Activated CD4-positive, alpha-beta T cell treated with anti-CD3 and anti-CD28 coated beads, Interleukin-2, amount 50 U/mL, for 48 hours (primary cell): ENCODE measurements at regions not wholly inside any gene's neighbourhood (a gene's known extent, or its start where the extent isn't known, plus 50 kb on each side); places are given as distances from the start of the nearest gene placed in this dataset.
"Not testable (repeated sequence)": the region's sequence is repeated elsewhere in the genome, so short reads cannot be mapped to it uniquely, and the experiment has no call there.

Experiments used
- DNase-seq, 2 experiments: peaks; one replicate each; pipeline ENCODE4 v3.0.0-alpha.2; 2020

DNA sequence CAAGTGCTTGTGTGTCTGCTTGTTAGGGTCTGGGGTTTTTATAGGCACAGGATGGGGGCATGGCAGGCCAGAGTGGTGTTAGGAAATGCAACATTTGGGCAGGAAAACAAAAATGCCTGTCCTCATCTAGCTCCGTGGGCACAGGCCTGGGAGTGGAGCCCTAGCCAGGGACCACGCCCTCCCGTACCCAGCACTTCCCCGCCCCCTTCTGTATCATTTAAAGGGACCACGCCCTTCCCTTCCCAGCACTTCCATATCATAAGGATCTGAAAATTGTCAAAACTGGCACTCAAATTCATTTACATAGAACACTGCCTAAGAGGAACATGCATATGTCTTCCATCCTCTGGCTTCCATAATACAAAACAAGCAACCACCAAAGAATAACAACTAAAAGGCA is 185.8 kb downstream of the B3GLCT start:
- no peak for DNase-seq

DNA sequence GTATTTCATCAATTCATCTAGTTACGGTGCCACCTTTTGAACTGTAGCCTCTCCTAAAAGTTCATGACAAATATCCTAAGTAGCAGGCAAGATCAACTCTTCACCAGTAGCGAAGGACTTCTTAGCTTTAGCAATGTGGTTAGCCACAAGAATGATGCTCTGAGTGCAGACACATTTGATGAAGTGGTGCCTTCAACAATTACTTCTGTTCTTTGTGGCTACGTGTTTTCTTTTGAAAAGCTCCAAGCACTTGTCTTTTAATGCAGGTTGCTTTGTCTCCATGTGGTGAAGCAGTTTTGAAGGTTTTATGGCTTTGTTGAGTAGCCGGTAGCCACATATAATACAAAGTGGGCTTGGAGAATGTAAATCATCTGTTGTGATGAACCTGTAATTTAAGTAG is 194.7 kb downstream of the B3GLCT start:
- DNase-seq = no peak

DNA sequence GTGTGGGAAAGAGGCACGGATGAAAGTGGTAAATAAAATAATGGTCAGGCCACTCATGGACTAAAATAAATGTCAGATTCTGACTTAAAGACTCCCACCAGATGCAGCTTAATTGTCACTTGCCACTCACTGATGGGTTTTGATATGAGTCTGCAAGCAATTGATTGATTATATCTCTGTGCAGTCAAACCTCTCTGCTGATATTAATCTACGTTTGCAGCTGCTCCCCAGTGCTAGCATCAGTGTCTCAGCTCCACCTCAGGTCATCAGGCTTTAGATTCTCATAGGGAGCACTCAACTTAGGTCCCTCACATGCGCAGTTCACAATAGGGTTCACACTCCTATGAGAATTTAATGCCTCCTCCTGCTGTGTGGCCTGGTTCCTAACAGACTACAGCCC is 195.3 kb downstream of the B3GLCT start:
- no peak for DNase-seq

DNA sequence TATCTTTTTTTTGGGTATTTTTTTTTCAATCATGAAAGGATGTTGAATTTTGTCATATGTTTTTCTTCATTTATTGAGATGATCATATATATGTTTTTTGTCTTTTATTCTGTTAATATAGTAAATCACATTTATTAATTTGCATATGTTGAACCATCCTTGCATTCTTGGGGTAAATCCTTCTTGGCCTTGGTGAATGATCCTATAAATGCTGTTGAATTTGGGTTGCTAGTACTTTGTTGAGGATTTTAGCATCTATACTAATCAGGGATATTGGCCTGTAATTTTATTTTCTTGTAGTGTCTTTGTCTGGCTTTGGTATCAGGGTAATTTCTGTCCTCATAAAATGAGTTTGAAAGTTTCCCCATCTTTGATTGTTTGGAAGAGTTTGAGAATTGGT is 199.9 kb downstream of the B3GLCT start:
- no peak for DNase-seq

DNA sequence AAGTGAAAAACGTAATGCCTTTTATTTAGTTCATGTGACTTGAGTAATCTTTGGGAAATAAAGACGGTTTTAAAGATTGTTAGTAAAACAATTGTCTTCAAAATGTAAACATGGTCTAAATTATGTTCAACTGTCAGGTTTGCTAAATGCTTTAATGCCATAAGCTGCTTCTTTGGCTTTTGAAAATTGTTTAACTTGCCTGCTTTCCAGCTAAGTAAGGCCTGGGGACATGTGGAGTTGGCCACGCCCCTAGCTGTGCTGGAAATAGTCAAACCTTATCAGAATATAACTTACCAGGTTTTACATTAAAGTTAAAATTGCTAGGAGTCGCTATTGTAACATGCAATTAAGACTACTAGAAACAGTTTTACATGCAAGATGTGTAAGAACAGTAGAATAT is 203.9 kb downstream of the B3GLCT start:
- not testable (repeated sequence) for DNase-seq

DNA sequence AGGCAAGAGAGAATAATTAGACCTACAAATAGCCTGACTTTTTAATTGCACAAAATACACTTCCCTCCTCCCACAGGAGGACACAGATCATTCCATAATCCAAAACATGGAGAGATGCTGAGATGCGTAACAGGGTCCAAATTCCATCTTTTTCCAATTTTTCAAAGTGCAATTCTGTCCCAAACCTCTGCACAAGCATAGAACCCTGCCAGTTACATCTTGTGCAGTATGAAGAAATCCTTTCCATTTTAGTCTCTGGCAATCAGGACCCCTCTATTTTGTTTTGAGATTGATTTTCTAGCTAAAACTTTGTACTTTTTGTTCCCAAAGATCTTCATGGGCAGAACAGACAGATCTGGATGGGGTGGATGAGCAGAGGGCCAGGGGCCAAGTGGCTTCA is 209.2 kb downstream of the B3GLCT start:
- no peak for DNase-seq

DNA sequence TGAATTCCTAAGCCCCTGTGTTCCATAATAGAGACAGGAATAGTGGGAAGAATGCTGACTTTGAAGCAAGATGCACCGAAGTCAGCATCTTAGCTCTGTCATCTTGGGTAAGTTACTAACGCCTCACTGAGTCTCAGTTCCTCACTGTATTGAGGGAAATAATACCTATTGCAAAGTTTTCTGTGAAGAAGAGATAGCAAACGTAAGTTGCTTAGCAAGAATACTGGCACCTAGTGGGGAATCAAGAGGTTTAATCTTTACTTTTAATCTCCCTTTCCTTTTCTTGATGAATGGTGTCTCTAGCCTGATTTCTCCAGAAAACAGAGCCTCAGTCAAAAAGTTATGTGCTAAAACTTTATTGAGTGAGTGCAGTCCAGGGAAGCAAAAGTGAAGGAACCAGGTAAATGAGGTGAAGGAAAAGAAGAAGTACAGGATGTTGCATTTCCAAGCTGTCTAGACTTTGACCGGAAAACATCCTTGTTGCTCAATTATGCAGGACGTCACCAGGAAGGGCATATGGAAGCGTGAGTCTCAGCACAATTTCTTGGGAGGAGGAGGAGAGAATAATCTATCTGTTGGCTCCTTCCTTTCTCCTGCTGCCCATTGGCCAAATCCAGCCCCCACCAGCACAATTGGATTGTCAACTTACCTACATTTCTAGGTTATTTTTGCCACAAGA is 210.0 kb downstream of the B3GLCT start:
- no peak for DNase-seq

DNA sequence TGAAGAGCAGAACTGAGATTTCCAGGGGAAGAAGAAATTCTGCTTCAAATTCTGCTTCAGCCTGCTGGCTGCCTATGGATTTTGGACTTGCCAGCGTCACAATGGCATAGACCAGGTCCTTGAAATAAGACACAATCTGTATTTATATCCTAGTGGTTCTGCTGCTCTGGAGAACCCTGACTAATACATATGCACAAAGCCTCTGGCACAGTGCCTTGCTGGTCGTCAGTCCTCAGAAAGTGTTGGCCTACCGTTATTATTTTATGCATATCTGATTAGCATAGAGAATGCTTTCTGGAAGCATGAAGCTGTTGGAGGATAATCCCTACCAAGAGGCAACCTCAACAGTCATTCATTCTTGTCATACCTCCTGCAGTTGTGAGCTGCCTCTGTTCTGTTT is 213.7 kb downstream of the B3GLCT start:
- no peak for DNase-seq

DNA sequence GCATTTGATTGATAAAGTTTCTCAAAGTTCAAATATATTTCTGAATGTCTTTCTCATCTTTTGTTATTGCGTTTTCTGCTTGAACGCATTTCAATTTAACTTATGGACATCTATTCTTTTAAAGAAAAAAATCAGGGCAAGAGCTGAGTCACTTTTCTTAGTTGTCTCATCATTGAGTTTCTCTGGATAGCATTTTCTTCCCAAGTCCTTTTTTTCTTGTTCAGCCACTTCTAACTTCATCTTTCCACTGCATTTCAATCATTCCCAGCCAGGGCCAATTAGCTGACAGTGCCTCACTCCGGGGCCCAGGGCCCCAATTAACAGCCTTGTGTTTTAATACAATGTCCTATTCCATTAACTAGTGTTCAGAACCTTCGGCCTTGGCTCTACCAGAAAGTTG is 216.3 kb downstream of the B3GLCT start:
- no peak for DNase-seq

DNA sequence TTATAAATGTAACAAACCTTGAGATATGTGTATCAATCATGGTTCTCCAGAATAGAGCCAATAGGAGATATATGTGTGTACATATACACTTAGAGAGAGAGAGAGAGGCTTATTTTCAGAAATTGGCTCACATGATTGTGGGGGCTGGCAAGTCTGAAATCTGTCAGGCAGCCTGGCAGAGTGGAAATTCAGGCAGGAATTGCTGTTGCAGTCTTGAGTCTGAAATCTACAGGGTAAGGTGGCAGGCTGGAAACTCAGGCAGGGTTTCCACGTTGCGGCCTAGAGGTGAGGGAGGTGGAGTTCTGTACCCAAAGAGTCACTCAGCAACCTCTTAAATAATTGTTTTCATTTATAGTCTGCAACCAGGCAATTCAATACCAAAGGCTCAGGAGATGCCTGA is 218.4 kb downstream of the B3GLCT start:
- no peak for DNase-seq

DNA sequence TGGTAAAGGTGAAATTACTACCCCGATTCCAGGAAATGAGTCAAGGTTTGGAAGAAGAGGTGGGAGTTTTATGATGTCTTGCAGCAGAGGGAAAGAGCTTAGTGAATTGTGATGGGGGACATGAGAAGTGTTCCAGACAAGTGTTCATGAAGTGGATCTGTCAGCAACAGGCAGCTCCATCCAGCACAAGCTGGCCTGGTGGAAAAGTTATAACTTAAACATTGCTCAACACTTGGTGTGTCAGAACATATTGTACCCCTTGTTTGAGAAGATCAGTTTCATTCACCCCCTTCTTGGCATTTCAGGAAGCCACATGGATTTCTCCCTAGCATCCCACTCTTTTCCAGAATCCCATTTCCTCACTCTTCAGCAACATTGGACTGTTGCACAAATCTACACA is 222.0 kb downstream of the B3GLCT start:
- no peak for DNase-seq

DNA sequence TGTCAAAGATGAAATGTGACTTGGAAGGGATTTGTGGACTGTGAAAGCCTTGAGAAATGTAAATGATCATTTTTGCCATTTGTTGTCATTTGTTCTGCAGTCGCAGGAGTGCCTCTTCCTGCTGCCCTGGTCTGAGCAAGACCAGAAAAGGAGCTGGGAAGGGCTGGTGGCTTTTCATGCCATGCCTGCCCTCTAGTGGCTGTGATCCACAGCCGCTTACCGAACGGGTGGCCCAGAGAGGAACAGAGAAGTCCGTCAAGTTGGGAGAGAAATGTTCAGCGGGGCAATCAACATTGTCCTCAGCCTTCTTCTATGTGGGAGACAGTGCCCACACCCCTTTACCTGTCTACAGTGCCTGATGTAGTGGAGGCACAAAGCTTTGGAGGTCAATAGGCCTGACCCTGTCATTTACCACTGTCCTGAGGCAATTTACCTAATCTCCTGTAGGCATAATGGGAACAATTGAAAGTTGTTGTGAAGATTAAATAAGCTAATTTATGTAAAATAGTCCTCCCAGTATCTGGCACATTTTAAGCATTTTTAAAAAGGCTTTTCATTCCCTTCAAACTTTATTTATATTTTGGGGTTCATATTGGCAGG is 224.5 kb downstream of the B3GLCT start:
- DNase-seq = peak; percentile 62 to 70

DNA sequence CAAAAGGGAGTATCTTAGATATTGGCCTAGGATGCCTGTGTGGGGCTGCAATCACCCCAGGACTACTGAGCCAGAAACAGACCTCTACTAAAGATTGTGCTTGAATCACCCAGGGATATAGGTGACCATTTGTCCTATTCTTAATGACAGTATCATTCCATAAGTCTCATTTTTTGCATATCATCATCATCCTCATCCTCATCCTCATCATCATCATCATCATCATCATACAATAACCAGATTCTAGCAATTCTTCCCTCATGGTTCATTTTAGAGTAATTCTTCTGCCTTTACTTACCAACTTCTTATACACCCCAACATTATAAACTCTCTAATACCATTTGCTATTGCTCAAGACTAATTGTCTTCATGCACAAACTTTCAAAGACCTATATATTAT is 226.6 kb downstream of the B3GLCT start:
- no peak for DNase-seq

DNA sequence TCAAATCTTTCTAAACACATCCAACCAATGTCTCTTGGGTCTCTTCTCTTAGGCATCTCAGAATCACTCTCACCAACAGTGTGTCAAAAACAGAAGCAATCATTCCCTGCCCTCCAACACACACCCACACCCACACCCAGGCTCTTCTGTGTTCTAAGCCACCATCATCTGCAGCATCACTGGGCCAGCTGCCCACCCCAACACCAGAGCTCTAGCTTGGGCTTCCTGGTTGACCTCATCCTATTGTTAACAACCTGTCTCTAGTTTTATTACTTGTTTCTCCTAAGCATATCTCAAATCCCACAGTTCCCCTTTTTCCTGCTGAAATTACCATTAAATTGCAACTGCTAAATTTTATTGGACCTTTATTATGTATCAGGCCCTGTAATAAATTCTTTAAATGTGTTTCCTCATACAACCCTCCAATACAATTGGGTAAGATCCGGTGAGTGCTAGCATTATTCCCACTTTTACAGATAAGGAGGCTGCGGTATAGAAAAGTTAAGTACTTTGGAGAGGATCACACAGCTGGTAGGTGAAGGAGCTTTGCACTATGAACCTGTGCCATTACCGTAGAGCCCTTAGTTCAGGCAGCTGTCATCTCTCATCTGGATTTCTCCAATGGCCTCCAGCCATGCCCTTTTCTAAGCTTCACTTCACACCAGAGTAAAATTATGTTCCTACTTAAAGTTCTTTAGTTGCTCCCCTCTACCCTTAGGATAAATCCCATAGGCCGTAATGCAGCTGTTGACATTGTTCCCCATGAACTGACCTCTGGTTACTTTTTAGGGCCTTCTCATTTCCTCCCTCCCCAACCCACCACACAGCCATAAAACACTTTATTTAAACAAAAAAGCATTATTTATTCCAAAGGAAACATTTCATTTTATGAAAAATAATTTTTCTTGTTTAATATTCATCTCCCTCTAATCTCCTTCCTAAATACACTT is 227.7 kb downstream of the B3GLCT start:
- no peak for DNase-seq

DNA sequence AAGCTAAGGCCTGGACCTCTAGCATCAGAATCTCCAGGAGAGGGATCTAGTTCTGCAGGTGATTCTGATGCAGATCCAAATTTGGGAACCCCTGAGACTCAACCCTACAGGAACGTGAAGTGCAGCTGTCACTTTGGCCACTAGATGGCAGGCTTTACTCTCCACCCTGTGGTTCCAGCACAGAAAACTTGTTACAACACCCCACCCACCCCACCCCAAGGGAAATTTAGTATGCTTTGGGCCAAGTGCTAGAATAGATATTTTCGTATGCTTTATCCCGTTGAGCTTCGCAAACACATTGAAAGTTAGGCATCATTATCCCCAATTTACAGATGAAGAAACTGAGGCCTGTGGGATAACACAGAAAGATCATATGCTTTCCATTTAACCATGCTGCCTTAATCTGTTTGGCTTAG is 232.0 kb downstream of the B3GLCT start:
- peak; percentile 65 to 68 for DNase-seq

DNA sequence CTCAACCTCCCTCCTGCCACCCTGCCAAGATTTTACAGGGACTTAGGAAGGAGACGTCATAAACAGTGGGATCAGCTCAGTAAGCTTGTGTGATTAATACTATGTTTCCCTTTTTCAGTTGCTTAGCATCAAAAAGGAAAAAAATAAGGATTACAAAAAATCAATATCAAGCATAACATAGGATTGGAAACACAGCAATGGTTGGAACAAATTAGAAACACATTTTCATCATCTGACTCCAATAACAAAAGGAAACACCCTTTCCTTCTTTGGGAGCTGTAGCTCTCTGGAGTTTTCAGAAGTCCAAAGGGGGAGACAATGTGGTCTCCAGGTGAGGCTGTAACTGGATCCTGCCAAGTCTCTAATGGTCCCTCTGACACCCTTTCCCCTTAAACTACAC is 233.4 kb downstream of the B3GLCT start:
- DNase-seq = no peak

DNA sequence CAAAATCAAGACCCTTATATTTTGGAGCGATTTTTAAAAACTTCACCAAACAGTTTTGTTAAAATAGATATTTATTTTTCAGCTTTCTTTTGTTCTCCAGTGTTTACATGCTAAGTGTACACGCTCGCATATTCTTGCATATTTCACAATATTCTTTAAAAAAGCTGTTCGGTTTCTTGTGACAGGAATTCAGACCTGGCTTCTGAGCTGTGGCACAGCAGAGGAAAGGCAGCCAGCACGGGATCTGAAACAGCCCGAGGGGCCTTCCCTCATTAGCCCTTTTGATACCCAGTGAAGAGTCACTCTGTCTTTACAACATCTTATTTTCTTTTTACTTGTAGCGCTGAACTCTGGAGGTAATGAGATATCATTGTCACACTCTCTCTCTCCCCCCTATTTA is 234.0 kb downstream of the B3GLCT start:
- DNase-seq = no peak

DNA sequence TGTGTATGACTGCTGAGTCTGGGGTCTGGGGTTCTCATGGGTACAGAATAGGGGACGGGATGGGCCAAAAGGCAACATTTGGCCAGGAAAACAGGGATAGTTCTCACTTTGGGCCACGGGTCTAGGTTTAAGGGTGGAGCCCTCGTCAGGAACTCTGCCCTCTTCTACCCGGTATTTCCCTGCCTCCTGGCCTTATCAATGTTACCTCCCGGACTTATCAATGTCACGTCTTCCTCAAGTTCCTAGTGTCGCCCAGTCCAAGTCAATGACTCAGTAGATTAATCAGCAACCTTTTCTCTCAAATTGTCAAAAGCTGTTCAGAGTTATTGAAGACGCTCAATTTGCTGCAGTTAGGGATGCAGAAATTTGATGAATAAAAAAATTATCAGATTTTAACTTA is 234.8 kb downstream of the B3GLCT start:
- no peak for DNase-seq

DNA sequence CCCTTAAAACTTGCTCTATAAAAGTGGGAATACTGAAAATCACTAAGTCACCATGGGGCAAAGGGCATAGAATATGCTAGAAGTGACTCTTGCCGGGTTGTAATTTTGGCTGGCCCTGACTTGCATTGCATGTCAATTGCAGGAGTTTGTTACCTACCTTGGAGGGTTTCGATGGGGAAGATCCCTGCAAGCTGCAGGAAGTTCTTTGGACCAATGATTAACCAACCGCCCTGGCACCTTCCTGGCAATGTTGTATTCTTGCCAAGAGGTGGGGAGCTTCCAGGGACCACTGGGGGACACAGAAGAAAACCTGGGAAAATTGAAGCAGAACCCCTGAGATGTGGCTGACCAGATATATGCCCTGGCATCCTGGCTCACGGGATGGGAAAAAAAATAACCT is 235.8 kb downstream of the B3GLCT start:
- no peak for DNase-seq

DNA sequence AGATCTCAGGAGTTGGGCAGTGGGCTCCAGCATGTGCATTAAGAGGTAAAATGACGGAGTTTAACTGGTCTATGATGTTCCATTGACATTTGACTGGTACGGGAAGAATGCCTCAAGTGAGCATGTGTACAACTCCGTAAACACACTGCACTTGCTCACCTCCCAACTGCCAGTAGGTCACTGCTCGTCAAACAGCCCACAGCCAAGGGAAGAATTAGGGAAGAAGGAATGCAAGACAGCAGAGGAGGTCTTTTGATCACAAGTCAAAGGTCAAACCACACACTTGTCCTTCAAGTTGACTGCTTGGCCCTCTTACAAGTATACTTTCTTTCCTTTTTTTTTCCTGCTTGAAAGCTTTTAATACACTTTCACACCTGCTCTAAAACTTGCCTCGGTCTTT is 236.7 kb downstream of the B3GLCT start:
- DNase-seq = no peak

DNA sequence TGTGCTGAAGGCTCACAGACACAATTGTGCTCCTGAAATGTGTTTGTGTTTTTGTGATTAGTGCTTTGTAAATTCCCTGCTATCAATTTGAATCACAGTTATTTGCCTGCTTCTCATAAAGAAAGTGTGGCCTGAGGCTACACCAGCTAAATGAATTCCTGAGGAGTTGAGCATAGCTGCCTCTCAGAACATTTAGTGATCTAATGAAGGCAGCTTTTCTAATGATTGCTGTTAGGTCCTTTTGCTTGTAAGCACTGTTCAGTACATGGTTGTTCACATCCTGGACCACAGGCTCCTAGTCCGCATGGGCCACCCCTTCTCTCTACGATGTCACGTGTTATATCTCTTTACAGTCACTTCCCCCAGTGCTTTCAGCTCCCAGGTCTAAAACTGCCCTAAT is 238.2 kb downstream of the B3GLCT start:
- no peak for DNase-seq

DNA sequence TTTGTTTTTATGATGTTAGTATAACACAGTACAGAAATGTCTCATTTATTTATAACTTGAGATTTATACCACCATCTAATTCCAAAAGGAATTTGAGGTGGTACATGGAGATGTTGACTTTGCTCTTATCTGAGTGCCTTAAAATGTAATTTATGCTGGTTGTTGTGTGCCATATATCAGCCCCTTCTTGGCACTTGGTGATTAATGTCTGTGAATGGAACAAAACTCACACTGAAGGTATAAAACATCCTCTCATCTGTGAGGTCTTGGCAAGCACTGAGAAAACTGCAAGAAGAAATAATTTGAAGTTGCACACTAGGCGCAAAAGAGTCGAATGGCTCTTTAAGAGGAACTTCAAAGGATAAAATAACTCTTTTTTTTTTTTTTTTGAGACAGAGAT is 240.4 kb downstream of the B3GLCT start:
- DNase-seq = no peak

DNA sequence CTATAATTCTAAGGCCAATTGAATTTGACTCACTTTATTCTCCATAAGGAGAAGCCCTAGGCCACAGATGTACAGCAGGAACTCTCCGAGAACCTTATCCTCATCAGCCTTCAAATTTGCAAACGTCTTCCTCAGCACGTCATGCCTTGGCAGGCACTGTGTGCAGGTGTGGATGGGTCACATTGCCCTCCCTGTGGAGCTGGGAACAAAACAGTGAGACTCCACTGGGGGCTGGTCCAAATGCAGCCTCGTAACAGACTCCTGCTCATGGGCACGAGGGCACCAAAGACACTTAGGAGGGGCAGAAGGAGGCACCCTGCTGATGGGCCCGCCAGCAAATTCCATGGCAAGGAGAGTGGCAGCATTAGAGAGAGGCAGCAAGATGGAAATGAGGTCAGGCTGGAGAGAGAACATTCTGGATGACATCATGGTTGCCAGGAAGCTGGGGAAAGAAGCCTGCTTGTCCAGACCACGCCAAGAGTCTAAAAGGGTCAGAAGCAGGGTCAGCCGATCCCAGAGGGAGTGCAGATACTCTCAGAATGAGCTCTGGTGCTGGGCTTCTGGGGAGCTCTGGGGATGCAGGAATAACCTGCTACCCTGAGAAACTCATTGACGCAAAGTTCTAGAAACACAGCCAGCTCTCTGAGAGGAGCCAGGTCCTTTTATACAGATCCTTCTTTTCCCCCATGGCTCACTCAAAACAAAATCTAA is 242.2 kb downstream of the B3GLCT start:
- DNase-seq = no peak
